LNCAP (cell line): ENCODE measurements at regions not wholly inside any gene's neighbourhood (a gene's known extent, or its start where the extent isn't known, plus 50 kb on each side); places are given as distances from the start of the nearest gene placed in this dataset.

Source experiments
- CTCF ChIP-seq: fragments of 450-650 bp; IDR thresholded peaks from 2 replicates; pipeline ENCODE4 v1.5.1; 2017; ENCODE audit warnings: mild to moderate bottlenecking

- TF ChIP-seq CTCF = no peak
Measured at GRCh38 chr21:25402134-25402961, 204.9 kb downstream of the MRPL39 start.

- TF ChIP-seq CTCF = no peak
Measured at GRCh38 chr21:25400427-25400826, 206.9 kb downstream of the MRPL39 start.

- no peak for TF ChIP-seq CTCF
Measured at GRCh38 chr21:25398630-25399029, 208.7 kb downstream of the MRPL39 start.

GRCh38 chr21:25396135-25396711 lies 211.1 kb downstream of the MRPL39 start:
- TF ChIP-seq CTCF = no peak

- no peak for TF ChIP-seq CTCF
Measured at GRCh38 chr21:25391777-25392176, 215.5 kb downstream of the MRPL39 start.

GRCh38 chr21:25390701-25391100 lies 216.6 kb downstream of the MRPL39 start:
- no peak for TF ChIP-seq CTCF

GRCh38 chr21:25387665-25388064 lies 219.6 kb downstream of the MRPL39 start:
- TF ChIP-seq CTCF = no peak
